ENCODE measurements at regions not wholly inside any gene's neighbourhood (a gene's known extent, or its start where the extent isn't known, plus 50 kb on each side); places are given as distances from the start of the nearest gene placed in this dataset.

GRCh38 chr6:170093658-170094596 lies 197.0 kb downstream of the DLL1 start:
- no peak for TF ChIP-seq GATA2 (IDR thresholded peaks at IDR 0.05; ENCODE audit: low read depth, low read length)
- TF ChIP-seq GATA3 (IDR thresholded peaks at IDR 0.05; ENCODE audit: low read depth, low read length): no peak
